ENCODE measurements at regions not wholly inside any gene's neighbourhood (a gene's known extent, or its start where the extent isn't known, plus 50 kb on each side); places are given as distances from the start of the nearest gene placed in this dataset.

DNA sequence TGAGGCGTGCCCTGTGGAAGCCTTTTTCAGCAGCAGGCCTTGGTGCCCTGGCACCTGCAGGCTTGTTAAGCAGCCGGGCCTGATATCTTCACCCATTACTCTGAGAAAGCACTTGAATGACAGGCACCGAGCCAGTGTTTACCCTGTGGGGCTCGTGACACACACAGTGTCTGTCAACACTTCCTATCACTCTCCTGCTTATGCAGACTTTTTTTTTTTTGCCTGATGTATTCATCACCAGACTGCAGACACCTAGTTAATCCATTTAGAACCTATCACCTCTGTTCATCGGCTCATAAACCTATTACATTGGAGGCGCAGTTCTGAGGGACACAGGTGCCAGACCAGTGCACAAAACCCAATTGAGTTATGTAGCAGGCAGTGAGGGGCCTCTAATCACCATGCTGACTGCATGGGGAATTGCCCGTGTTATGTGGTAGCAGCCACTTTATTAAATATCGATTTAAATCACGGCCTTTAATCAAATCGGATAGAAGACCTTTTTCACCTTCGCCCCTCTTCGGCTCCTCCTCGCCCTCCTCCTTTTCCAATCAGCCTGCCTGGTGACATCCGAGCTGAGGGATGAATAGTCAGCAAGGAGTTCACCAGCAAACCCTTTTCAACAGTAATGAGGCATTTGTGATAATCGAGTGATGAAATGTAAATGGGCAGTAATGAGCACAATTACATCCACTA is 962.9 kb upstream of the SLC35B3 start:
- ChIA-PET CTCF (no interaction called here), POLR2A (no interaction called here)
- Mint-ChIP-seq H3K27me3 (peaks cover 20% of the 10 kb centered on the region), H3K4me3 (no peak overlapping the region), H3K36me3 (ENCODE audit: low read depth) (no peaks in the 10 kb centered on the region), H3K9me3 (no peaks in the 10 kb centered on the region), H3K4me1 (no peaks in the 10 kb centered on the region), H3K27ac (no peak overlapping the region)
- DNase-seq, result no peak

DNA sequence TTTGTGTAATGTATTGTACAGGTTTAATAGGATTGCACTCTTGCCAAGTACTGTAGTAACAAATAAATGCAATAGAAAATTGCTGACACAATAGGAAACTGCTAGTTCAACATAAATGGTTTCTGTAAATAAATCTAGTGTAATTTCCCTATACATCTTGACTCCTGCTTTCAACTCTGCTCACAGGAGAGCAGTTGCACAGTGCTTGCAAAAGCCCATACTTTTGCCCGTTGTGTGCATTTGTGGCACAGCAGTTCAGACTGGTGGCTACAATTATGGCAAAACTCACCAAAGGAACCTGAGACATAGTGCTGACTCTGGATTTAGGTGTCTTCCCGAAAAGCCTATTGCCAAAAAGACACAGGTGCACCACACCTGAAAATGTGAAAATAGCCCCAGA is 953.3 kb upstream of the SLC35B3 start:
- no peaks in the 10 kb centered on the region for H3K36me3 Mint-ChIP-seq (ENCODE audit: low read depth)
- POLR2A ChIA-PET, result no interaction called here
- H3K27me3 Mint-ChIP-seq, result no peaks in the 10 kb centered on the region
- no peaks in the 10 kb centered on the region for H3K4me1 Mint-ChIP-seq
- H3K27ac Mint-ChIP-seq, result no peak overlapping the region
- no peak overlapping the region for H3K4me3 Mint-ChIP-seq
- no peak for DNase-seq
- no peaks in the 10 kb centered on the region for H3K9me3 Mint-ChIP-seq
- CTCF ChIA-PET, result no interaction called here

DNA sequence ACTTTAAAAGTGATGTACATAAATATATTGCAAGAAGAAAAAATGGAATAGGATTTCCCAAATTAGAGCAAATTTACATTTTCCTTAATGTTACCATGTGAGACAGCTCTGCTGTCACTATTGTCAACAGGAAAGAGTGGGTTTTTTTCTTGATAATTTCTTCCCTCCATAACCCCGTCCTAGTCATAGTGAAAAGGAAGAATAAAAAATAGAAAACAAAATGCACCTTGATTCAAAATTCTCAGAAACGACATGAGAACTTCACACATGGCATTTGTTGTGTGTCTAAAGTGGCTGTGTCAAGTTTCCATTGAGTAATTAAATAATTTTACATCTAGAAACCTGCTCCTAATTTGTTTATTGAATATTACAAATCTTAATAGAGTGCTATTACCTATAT is 945.2 kb upstream of the SLC35B3 start:
- no peak for DNase-seq
- POLR2A ChIA-PET, result no interaction called here
- CTCF ChIA-PET, result no interaction called here
- H3K36me3 Mint-ChIP-seq (ENCODE audit: low read depth), result no peaks in the 10 kb centered on the region
- H3K4me3 Mint-ChIP-seq, result no peak overlapping the region
- peaks cover 2% of the 10 kb centered on the region for H3K4me1 Mint-ChIP-seq
- no peaks in the 10 kb centered on the region for H3K9me3 Mint-ChIP-seq
- no peaks in the 10 kb centered on the region for H3K27me3 Mint-ChIP-seq
- H3K27ac Mint-ChIP-seq, result no peak overlapping the region

DNA sequence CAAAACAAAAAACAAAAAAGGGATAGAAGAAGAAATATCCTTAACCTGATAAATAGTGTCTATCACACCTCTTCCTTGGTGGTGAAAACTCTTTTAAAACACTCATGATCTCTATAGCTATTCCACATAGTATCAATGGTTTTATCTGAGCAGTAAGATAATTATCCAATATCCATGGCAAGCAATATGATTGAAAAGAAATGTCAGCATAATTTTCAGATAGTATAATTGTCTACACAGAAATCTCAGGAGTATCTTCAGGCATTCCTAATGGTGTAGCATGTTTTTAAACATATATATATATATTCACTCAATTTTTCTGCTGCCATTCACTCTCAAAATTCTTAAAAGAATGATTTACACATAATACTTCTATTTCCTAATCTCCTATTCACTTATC is 938.0 kb upstream of the SLC35B3 start:
- Mint-ChIP-seq H3K27me3 (no peaks in the 10 kb centered on the region), H3K4me3 (no peak overlapping the region), H3K4me1 (no peaks in the 10 kb centered on the region), H3K36me3 (ENCODE audit: low read depth) (no peaks in the 10 kb centered on the region), H3K27ac (no peak overlapping the region), H3K9me3 (no peaks in the 10 kb centered on the region)
- POLR2A ChIA-PET, result no interaction called here
- DNase-seq, result no peak
- CTCF ChIA-PET, result no interaction called here

DNA sequence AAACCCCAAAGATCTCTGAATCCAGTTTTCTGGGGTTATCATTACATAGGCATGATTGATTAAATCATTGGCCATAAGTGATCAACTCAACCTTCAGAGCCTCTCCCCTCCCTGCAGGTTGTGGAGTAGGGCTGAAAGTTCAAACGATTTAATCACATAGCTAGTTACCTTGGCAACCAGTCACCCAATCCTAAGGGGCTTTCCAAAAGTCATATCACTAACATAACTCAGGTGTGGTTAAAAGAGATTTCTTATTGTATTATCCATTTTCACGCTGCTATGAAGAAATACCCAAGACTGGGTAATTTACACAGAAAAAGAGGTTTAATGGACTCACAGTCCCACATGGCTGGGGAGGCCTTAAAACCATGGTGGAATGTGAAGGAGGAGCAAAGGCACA is 935.1 kb upstream of the SLC35B3 start:
- Mint-ChIP-seq H3K4me3 (no peak overlapping the region), H3K27ac (no peak overlapping the region), H3K9me3 (no peaks in the 10 kb centered on the region), H3K27me3 (no peaks in the 10 kb centered on the region), H3K36me3 (ENCODE audit: low read depth) (no peaks in the 10 kb centered on the region), H3K4me1 (no peaks in the 10 kb centered on the region)
- POLR2A ChIA-PET, result no interaction called here
- DNase-seq, result no peak
- CTCF ChIA-PET, result no interaction called here

DNA sequence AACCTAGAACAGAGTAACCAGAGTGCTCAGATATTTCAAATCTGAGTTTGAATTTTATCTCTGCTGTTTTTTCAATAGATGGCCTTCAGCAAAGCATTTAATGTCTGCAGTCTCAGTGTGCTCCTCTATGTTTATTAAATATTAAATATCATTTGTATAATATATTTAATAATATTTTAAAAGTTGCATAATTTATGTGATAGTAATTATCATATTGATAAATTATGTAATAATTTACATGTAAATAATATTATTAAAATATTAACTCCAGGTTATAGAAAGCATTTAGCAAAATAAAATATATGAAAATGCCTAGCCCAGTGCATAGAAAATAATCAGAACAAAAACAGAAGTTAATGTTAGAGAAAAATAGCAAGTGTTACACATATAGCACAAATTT is 930.0 kb upstream of the SLC35B3 start:
- Mint-ChIP-seq H3K27ac (no peak overlapping the region), H3K36me3 (ENCODE audit: low read depth) (no peaks in the 10 kb centered on the region), H3K9me3 (no peaks in the 10 kb centered on the region), H3K4me3 (no peak overlapping the region), H3K27me3 (no peaks in the 10 kb centered on the region), H3K4me1 (no peaks in the 10 kb centered on the region)
- POLR2A ChIA-PET, result no interaction called here
- no peak for DNase-seq
- CTCF ChIA-PET, result no interaction called here

DNA sequence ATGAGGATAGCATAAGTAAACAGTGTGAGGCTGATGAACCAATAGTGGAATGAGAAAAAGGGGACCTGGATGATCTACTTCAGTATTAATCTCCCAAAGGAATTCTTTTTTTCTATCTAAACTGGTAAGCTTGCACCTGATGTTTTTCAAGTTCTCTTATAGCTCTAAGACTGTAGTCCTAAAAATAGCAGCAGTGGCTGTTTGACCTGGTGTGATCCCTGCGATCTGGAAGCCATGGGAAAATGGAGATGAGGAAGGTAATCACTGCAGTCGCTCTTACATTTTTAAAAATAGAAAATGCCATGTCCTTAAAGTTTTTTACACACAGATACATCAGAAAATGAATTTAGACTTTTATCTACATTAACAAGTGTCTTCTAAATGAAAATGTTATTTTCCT is 926.4 kb upstream of the SLC35B3 start:
- H3K9me3 Mint-ChIP-seq, result peaks cover 2% of the 10 kb centered on the region
- H3K4me3 Mint-ChIP-seq, result no peak overlapping the region
- ChIA-PET POLR2A (no interaction called here), CTCF (no interaction called here)
- DNase-seq, result no peak
- H3K27me3 Mint-ChIP-seq, result peaks cover 2% of the 10 kb centered on the region
- H3K4me1 Mint-ChIP-seq, result no peaks in the 10 kb centered on the region
- no peak overlapping the region for H3K27ac Mint-ChIP-seq
- H3K36me3 Mint-ChIP-seq (ENCODE audit: low read depth), result no peaks in the 10 kb centered on the region

DNA sequence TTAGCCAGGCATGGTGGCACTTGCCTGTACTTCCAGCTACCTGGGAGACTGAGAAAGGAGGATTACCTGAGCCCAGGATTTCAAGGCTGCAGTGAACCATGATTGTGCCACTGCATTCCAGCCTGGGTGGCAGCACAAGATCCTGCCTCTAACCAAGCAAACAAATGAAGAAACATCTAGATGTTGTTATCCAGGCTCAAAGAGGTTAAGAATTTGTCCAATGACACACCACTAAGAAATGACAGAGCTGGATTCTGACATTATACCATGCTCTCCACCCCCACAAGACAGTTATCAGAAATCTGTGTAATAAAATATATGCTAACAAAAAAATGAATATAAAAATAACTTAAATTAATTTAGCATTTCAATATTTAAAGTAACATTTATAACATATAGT is 925.5 kb upstream of the SLC35B3 start:
- no peak overlapping the region for H3K27ac Mint-ChIP-seq
- H3K4me3 Mint-ChIP-seq, result no peak overlapping the region
- DNase-seq, result no peak
- ChIA-PET POLR2A (no interaction called here), CTCF (no interaction called here)
- H3K36me3 Mint-ChIP-seq (ENCODE audit: low read depth), result no peaks in the 10 kb centered on the region
- H3K4me1 Mint-ChIP-seq, result no peaks in the 10 kb centered on the region
- H3K27me3 Mint-ChIP-seq, result peaks cover 2% of the 10 kb centered on the region
- peaks cover 2% of the 10 kb centered on the region for H3K9me3 Mint-ChIP-seq

DNA sequence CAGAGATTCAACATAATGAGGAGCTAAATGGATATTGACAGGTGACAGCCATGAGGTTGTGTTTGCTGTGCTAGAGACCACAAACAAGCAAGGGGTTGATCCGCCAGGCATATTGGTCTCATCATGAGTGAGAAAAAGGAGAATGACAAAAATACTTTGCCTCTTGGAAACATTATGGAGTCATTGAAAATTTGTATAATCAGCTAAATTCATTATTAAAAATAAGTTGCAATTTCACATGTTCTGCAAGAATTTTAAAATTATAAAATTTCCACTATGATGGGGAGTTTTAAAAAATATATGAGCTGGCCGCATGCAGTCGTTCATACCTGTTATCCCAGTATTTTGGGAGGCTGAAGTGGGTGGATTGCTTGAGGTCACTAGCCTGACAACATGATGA is 912.3 kb upstream of the SLC35B3 start:
- DNase-seq, result no peak
- no peaks in the 10 kb centered on the region for H3K9me3 Mint-ChIP-seq
- H3K36me3 Mint-ChIP-seq (ENCODE audit: low read depth), result no peaks in the 10 kb centered on the region
- H3K27me3 Mint-ChIP-seq, result no peaks in the 10 kb centered on the region
- H3K27ac Mint-ChIP-seq, result no peak overlapping the region
- no peaks in the 10 kb centered on the region for H3K4me1 Mint-ChIP-seq
- CTCF ChIA-PET, result no interaction called here
- no peak overlapping the region for H3K4me3 Mint-ChIP-seq
- POLR2A ChIA-PET, result no interaction called here

DNA sequence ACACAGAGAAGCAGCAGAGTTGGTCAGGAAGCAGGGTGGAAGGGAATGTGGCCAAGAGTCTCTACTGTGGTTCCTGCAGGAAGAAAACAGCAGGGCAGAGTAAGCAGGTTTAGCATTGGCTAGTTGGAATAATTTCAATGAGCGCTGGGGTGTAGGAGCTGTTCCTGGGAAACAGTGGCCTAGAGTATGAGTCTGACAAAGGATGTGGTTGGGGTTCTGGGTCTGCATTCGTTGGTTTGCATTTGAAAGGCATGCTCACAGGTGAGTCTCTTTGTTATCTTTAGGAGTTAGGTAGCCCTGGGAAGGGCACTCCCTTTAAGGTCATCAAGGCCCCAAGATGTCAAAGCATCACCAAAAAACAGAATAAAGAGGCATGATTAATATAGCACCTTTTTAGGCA is 911.6 kb upstream of the SLC35B3 start:
- no peaks in the 10 kb centered on the region for H3K9me3 Mint-ChIP-seq
- H3K27ac Mint-ChIP-seq, result no peak overlapping the region
- POLR2A ChIA-PET, result no interaction called here

DNA sequence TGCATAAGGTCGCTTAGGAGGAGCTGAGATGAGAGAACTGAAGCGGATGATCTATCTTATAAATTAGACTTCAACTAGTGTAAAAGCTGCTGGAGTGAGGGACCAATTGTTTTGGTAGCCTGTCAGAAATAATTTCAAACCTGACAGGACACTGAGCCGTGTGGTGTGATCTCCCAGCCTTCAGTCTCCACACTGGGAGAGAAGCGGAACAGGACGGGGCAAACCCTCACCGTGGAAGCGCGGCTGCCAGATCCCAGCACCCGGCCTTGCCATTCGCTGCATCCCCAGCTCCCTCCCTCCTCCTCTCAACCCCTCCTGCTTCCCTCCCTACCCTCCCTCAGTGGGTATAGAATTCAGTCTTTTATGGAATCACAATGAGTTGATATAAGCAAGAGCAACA is 900.1 kb upstream of the SLC35B3 start:
- no peaks in the 10 kb centered on the region for H3K36me3 Mint-ChIP-seq (ENCODE audit: low read depth)
- no peaks in the 10 kb centered on the region for H3K4me1 Mint-ChIP-seq
- ChIA-PET POLR2A (no interaction called here), CTCF (no interaction called here)
- no peak overlapping the region for H3K4me3 Mint-ChIP-seq
- no peak for DNase-seq
- no peaks in the 10 kb centered on the region for H3K27me3 Mint-ChIP-seq
- no peak overlapping the region for H3K27ac Mint-ChIP-seq
- no peaks in the 10 kb centered on the region for H3K9me3 Mint-ChIP-seq

More for the DNA sequence above, 911.6 kb upstream of the SLC35B3 start:
- CTCF ChIA-PET, result no interaction called here
- Mint-ChIP-seq H3K27me3 (no peaks in the 10 kb centered on the region), H3K4me1 (no peaks in the 10 kb centered on the region), H3K4me3 (no peak overlapping the region), H3K36me3 (ENCODE audit: low read depth) (no peaks in the 10 kb centered on the region)
- no peak for DNase-seq

DNA sequence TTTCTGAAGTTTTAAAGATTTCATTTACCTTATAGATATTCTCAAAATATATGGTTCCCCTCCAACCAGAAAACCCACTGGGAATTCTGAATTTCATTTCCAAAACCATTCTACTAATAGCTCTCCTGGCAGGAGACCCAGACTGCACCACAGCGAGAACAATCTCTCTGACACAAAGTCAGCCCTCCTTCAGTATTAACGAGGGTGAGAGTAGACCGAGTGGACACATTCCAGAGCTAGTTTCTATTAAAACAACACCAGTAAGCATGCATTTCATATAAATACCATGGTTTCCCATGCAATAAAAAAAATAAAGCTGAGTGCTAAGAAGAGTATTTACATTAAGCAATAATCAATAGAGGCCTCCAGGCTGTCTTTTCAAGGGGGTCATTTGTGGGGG is 899.6 kb upstream of the SLC35B3 start:
- CTCF ChIA-PET, result no interaction called here
- H3K4me1 Mint-ChIP-seq, result no peaks in the 10 kb centered on the region
- no peaks in the 10 kb centered on the region for H3K27me3 Mint-ChIP-seq
- H3K9me3 Mint-ChIP-seq, result no peaks in the 10 kb centered on the region
- no peak overlapping the region for H3K27ac Mint-ChIP-seq
- no peaks in the 10 kb centered on the region for H3K36me3 Mint-ChIP-seq (ENCODE audit: low read depth)
- POLR2A ChIA-PET, result no interaction called here
- no peak for DNase-seq
- no peak overlapping the region for H3K4me3 Mint-ChIP-seq

DNA sequence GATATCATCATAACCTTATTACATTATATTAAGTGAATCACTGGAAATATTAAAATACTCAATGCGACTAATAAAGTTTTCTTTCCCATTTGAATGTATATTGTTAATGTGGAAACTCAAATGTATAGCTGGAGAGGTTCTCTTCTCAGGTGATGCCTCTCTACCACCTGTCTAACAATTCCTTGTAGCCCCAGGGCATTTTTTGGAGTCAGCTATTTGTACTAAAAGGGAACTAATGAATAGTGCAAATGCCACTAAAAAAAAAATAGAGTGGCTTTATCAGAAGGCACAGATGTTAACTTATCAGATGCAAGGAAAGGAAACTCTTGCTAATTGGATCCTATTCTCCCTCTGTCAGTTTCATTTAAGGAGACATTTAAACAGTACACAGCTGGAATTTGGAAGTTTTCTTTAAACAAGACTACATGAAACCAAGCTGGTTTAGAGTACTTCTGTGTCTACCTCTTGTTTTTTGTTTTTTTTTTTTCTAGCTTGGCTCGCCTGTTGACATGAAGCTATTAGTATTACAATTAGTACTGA is 897.0 kb upstream of the SLC35B3 start:
- no peak for DNase-seq
- Mint-ChIP-seq H3K27ac (no peak overlapping the region), H3K36me3 (ENCODE audit: low read depth) (no peaks in the 10 kb centered on the region), H3K4me1 (no peaks in the 10 kb centered on the region), H3K27me3 (no peaks in the 10 kb centered on the region), H3K4me3 (no peak overlapping the region), H3K9me3 (no peaks in the 10 kb centered on the region)
- POLR2A ChIA-PET, result no interaction called here
- CTCF ChIA-PET, result no interaction called here

DNA sequence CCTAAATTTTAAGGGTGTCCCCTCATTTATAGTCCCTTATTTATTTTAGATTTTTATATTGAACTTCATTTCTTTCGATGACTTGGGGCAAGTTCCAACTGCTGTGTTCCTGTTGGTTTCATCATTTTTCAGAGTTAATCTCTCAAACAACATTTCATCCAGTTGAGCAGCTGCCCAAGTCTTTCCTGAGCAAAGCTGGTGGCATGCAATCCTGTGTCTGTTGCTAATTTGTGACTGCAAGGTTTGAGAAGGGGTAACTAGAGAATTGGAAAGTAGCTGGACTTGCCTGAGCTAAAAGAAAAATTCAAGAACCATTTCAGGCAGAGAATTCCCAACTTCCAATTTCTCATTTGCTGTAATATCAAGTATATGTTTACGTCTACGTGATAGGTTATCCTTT is 881.5 kb upstream of the SLC35B3 start:
- Mint-ChIP-seq H3K9me3 (no peaks in the 10 kb centered on the region), H3K27ac (no peak overlapping the region), H3K4me3 (no peak overlapping the region), H3K27me3 (no peaks in the 10 kb centered on the region), H3K36me3 (ENCODE audit: low read depth) (no peaks in the 10 kb centered on the region), H3K4me1 (no peaks in the 10 kb centered on the region)
- DNase-seq, result no peak
- ChIA-PET POLR2A (no interaction called here), CTCF (no interaction called here)

Measured in activated CD4-positive, alpha-beta T cell treated with anti-CD3 and anti-CD28 coated beads, Interleukin-2, amount 10 ng/mL, durations not matched to agents 7 days and 5 days (primary cell).